Keratinocyte (primary cell): ENCODE measurements at regions not wholly inside any gene's neighbourhood (a gene's known extent, or its start where the extent isn't known, plus 50 kb on each side); places are given as distances from the start of the nearest gene placed in this dataset.

Source experiments
- EZH2 ChIP-seq: IDR thresholded peaks from one replicate; pipeline ENCODE4 v1.6.1; 2012; ENCODE audit warnings: inconsistent platforms, mild to moderate bottlenecking, low read length, moderate library complexity
- TF ChIP-seq, protein P1 (sequence below), 3 experiments: IDR thresholded peaks in 1 of 3; conservative IDR thresholded peaks in 1 of 3; optimal IDR thresholded peaks in 1 of 3; 2 replicates in 2 of 3; 3 replicates in 1 of 3; pipeline versions ENCODE3 to v1.5.1; 2011; ENCODE audit warnings: low read length in 3 of 3, mild to moderate bottlenecking in 3 of 3, moderate library complexity in 2 of 3, control low read depth in 1 of 3, inconsistent platforms in 1 of 3; ENCODE audit not compliant: insufficient read depth in 2 of 3; ENCODE audit errors: extremely low read depth in 1 of 3

DNA sequence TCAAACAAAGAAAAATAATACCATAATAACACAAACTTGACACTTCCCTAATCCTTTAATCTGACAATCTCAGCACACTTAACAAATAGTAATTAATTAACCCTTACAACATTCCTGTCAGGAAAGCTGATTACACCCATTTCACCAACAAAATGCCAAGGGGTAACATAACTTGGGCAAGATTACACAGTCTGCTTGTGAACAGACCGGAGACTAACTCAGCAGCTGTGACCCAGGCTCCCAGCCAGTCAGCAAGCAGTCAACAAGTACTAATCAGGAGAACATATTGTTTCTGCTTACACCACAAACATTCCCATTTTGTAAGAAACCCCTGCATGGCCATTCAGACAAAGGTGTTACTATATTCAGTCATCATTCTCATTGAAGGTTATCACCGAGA is 592.5 kb upstream of the FLRT2 start:
- TF ChIP-seq, protein P1, sequence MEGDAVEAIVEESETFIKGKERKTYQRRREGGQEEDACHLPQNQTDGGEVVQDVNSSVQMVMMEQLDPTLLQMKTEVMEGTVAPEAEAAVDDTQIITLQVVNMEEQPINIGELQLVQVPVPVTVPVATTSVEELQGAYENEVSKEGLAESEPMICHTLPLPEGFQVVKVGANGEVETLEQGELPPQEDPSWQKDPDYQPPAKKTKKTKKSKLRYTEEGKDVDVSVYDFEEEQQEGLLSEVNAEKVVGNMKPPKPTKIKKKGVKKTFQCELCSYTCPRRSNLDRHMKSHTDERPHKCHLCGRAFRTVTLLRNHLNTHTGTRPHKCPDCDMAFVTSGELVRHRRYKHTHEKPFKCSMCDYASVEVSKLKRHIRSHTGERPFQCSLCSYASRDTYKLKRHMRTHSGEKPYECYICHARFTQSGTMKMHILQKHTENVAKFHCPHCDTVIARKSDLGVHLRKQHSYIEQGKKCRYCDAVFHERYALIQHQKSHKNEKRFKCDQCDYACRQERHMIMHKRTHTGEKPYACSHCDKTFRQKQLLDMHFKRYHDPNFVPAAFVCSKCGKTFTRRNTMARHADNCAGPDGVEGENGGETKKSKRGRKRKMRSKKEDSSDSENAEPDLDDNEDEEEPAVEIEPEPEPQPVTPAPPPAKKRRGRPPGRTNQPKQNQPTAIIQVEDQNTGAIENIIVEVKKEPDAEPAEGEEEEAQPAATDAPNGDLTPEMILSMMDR (optimal IDR thresholded peaks at IDR 0.05 in 1 of 3, IDR thresholded peaks at IDR 0.05 in 1 of 3, conservative IDR thresholded peaks at IDR 0.05 in 1 of 3; ENCODE audit: extremely low read depth in 1 of 3, insufficient read depth in 2 of 3, low read length in 3 of 3), result no peak
- no peak for TF ChIP-seq EZH2
